Activated T-helper 1 cell treated with anti-CD3 and anti-CD28 coated beads, Interleukin-2, amount 50 U/mL, for 16 hours (primary cell): ENCODE measurements at regions not wholly inside any gene's neighbourhood (a gene's known extent, or its start where the extent isn't known, plus 50 kb on each side); places are given as distances from the start of the nearest gene placed in this dataset.

Source experiments
- DNase-seq, 2 donors: peaks; one replicate each; pipeline ENCODE4 v3.0.0-alpha.2; 2020; ENCODE audit warnings: low read depth in 1 of 2, low spot score in 1 of 2

DNA sequence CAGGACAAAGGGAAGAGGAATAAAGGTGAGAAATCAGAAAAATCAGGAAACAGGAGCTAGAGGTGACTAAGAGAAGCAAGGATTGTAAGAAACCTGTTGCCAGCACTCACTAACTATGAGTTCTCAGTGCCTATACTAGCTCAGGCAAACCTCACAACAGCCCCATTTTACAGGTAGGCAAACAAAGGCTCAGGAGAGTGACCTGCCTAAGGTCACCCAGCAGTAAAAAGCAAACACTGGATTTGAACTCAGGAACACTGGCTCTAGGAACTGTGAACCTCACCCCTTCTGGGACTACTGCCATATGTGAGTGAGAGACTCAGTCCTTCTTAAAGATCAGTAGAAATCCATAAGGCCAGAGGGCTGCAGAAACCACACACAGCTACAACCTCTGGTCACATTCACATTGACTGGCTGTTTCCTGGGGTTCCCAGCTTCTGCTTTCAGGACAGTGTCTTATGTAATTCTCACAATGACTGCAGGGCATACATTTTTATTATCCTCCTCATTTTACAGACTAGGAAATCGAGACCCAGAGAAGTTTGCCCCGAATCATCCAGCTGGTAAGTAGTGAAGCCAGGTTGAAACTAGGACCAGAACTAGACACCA lies 80.7 kb upstream of the MAFB start:
- no peak for DNase-seq

DNA sequence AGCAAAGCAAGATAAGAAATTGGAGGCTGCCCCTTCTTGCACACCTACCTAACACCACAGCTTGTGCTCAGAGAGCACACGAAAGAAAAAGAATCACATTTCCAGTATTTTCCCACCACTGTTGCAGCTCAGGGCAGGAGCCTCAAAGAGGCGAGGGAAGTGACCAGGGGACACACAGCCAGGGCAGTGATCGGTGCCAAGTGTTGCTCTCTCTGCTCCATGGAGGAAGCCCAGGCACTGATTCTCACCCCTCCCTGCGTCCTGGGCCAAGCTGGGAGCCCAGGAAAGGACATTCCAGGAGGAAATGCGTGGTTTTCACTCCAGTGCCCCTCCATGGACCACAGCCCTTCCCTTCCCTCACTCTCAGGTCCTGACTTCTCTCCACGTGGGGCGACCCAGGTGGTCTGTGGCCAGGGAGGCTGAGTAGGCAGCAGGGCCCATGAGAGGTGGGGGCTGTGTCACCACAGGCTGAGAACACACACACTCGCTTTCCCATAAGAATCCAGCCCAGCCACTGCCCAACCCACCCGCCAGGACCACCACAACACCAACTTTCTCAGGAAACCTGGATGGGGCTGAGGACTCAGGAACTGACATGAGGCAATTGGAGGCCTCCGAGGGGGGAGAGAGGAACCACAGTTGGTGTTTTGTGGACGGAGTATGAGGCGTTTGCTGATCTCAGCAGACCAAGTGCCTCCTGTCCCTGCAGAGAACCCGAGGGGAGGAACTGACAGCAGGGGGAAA lies 81.7 kb upstream of the MAFB start:
- no peak for DNase-seq

DNA sequence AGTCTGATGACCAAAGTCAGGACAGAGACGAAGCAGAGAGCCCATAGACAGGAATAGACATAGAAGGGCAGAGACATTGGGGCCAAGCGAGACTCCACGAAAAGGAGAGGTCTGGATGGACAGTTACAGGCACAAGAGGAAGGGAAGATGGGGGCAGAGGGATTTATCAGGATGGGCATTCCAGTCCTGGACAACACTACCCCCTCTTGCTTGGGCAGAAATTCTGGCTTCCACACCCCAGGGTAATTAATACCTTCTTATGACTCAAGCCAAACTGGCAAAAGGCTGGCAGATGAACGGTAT lies 82.2 kb upstream of the MAFB start:
- DNase-seq = no peak

DNA sequence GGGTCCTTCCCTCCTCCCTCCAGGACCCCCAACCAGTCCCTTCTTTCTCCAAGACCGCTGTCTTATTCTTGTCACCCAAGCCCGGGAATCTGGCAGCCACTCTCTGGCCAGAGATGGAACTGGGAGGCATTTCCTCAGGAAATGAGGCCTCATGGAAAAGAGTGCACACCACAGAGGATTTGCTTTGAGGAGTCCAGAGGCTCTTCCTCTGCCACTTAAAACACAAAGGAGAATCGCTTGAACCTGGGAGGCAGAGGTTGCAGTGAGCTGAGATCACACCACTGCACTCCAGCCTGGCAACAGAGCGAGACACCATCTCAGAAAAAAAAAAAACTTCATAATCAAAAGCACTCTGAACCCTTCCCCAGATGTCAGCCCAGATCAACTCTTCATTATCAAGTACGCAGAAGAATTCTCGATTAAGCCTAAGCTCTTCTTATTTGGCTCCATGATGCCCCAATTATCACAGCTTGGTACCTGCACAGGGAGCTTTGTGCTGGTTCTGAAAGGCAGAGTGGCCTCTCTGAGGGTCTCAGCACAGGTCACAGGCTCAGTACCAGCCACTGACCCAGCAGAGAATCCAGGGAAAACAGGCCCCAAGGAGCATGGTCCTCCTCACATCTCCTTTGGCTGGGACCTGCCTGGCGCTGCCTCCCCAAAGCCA lies 82.9 kb upstream of the MAFB start:
- DNase-seq = no peak

DNA sequence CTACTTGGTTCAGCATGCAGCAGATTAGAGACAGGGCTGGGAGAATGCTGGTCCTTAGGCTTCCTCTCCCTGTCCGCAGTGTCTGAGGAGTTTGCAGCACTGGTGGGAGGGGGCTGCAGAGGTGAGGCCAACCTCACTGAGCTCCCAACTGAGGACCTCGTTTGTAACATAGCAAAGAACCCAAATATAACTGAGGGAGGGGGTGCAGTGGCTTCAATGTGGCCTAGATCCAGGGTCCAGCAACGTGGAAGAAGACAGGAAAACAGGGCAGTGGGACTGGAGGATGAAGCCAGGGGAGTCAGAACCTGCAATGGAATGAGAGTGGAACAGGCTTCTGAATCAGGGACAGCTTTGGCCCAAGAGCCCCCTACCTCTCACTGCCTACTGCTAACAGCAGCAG lies 84.3 kb upstream of the MAFB start:
- DNase-seq = no peak

DNA sequence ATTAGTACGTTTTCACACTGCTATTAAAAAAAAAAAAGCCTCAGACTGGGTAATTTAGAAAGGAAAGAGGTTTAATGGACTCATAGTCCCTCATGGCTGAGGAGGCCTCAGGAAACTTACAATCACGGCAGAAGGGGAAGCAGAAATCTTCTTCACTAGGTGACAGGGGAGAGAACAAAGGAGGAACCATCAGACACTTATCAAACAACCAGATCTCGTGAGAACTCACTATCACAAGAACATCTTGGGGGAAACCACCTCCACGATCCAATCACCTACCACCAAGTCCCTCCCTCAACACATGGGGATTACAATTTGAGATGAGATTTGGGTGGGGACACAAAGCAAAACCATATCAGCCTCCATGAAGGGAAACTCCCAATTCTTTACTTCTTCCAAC lies 85.2 kb upstream of the MAFB start:
- DNase-seq = no peak

DNA sequence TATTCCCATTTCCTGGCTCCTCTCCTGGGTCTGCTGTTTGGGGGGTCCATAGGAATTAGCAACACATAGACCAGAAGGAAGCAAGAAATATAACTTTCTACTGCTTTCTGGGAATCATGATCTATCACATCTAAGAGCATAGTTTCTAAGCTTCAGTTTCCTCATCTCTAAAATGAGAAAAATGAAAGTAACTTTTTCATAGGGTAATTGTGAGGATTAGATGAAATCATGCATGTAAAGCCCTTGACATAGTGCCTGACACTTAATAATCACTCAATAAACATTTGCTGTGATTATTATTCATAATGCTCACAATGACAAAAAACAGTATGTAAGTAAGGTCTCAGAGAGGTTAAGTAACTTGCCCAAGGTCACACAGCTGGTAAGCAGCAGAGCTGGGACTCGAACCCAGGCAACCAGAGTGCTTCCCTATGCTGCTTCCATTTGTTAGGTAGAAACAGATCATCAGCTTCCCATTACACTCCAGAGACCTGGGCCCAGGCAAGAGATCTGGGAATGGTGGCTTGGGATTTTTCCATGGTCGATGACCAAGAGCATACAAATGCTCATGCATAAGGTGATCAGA lies 86.6 kb upstream of the MAFB start:
- no peak for DNase-seq

DNA sequence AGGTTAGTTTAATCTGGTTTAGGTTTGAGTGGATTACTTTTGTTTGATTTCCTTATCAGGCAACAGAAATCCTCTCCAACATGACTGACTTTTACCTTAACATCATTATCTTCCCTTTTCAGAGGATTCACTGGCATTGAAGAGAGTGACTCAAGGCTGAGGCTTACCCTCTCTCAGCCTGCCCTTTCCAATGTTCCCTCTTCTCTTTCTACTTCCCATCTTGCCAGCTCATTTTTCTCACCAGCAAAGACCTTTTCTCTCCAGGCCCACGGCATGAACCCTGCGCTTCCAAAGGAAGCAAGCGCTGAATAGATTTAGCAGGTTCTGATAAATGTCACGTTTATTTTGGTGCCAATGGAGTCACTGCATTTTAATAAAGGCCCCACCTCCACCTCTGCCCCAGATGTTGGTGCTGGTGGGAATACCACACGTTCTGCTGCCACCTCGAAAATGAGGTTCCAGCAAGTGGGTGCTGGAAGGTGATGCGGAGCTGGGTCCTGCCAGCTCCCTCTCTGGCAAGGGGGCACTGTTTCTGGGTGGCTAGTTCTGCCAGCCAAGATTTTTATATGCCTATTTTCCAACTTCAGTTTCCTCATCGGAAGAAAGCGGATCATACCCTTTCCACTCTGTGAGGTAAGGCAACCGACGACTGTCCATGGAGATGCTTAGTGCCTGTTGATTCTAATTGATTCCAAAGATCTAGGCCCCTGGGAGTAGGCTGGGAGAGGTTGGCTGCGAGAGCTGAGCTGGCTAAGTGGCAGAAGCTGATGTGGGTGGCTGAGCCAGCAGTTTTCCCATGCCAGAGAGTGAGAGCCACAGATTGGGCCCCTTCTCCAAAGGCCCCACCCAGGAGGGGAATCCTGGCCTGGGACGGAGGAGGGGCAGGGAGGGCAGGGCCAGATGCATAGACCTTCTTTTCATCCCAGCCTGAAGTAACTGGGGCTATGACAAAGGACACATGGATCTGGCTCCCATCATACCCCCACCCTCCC lies 87.7 kb upstream of the MAFB start:
- no peak for DNase-seq

DNA sequence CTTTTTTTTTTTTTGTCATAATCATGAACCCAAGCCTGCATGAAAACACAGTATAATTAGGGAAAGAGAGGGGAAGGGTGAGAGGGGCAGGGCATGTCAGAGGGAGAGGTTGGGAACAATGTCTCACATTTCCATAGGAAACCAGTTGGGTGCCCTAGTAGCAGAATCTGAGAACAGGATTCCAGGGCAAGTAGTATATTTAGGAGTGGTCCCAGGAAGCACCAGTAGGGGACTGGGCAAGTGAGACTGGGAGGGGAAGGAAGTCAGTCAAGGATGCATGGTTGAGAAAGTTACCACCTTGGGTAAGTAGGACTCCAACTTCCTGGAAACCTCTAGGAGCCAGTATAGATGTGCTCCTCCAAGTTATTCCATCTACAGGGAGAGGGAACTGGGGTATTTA lies 88.6 kb upstream of the MAFB start:
- DNase-seq = no peak

DNA sequence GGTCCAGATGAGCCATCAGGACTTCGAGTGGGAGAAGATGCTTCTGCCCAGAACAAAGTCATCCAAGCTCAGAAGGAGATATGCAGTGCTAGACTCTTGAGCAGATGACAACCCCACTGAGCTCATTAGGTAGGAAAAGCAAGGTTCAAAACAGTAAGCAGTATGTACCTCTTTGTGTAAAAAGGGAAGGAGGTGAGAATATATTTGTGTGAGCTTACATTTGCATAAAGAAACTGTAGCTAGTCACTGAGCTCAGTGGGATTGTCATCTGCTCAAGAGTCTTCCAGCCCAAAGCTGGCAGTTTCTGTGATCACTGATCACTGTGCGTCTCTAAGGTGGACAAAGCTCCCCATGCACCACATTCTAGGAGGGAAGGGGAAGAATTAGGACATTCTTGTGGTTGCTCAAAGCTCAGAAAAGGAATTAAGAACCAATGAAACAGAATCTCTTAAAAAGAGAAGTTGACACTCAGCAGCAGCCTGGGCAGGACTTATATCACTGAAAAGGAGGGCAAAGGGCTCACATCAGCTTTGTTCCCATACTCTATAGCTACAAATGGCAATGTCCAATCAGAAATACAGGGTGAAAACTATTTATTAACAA lies 90.0 kb upstream of the MAFB start:
- DNase-seq = no peak

DNA sequence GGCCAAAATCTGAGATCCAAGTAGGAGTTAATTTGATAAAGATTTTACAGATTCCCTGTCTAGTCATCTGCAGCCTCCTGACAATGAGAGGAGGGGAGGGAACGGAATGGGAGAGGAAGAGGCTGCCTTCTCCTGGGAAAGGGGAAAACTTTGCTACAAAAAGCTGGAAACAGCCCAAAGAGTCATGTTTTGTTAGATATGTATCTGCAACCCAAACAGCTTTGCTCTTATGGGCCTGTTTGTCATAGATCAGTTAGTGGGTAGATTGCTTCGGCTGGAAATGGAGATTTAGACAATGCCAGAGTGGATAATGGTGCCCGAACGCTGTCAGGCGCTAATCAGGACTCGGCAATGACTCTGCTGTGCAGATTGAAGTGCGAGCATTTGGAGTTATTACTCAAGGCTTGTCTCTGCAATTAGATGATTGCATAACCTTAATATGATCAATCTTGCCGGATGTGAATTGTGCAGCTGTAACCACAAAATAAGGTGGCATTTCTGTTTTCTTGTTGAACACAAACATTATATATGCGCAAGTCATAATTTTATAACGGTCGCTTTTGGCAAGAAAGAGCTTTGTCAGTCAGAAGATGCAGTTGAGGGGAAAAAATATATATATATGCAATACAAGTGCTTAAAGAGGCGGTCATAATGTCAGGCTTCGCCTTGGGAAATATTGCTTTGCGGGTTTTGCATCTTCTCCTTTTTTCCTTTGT lies 92.4 kb upstream of the MAFB start:
- no peak for DNase-seq

DNA sequence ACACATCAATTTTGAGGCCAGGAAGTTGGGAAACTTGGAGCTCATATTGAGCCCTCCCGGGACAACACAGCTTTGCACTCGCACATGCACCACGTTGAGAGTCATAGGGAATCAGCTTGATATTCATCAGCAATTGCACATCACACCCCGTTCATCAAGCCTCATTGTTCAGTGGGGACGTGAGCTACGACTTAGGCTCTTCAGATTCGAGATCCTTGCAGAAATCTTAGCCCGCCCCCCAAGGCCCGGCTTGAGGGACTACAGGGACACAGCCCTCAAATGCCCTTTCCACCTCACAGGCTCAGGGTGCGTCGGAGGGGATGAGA lies 93.0 kb upstream of the MAFB start:
- no peak for DNase-seq

DNA sequence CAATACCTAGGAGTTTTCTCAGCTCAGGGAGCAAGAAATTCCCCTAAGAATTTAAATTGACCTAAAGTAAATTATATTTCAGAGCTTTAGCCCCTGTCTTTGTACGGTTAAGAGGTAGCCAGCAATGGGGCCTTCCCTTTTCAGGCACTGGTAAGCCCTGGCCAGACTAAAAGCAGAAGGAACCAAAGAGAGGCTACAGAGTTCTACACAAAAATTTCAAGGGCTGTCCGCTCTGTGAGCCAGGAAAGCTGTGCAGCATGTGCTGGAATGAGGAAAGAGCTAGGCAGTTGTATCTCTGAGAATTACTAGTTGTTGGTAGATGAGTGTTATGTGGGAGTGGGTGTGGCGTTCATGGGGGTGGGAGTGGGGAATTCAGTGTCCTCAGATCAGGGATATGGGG lies 96.3 kb upstream of the MAFB start:
- no peak for DNase-seq

DNA sequence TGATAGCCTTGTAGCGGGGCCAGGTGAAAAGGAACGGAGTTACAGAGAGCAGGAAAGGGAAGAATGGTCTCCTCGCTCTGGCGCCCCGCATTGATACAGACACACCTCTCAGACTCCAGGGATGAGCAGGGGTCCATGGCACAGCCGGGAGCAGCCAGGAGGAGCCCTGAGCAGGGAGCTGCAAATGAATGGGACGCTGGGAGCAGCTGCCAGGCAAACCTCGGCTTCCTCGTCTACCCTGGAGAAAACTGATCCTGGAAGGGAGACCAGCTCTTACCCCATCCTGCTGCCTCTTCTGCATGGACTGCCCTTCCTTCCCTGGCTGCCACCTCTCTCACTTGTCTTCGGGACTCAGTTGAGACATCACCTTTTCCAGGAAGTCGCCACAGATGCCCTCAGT lies 97.3 kb upstream of the MAFB start:
- no peak for DNase-seq

DNA sequence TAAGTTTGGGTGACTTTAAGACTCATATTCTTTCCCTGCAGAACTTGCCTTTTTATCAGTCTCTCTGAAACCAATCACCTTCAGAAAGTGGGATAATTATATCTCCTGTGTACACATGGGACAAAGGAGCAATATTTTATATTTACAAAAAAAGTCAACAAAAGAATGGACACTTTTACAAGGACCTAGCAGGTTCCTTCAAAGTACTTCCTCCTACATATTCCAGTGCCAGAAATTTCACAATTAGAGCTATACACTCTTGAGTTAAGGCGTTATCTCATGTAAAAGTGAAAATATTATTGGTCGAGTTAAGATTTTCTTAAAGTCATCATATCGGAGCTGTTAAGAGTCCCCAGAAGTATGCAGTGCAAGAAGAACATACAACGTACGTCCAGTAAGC lies 98.9 kb upstream of the MAFB start:
- no peak for DNase-seq

DNA sequence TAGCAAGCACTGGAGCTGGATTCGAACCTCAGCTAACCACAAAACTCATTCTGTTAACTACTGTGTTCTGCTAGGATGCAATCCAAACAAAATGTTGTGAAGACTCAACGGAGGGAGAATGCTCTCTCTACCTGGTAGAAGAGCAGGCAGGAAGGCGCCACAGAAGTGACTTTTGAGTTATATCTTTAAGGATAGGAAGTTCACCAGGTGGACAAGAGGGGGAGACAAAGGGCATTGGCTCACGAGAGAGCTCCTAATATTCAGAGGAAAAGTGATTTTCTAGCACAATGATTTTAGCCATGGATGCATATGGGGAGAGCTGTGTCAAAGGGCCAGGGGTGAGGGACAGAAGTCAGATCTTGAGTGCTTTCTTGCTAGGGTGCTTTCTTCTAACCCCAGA lies 108.4 kb upstream of the MAFB start:
- no peak for DNase-seq

DNA sequence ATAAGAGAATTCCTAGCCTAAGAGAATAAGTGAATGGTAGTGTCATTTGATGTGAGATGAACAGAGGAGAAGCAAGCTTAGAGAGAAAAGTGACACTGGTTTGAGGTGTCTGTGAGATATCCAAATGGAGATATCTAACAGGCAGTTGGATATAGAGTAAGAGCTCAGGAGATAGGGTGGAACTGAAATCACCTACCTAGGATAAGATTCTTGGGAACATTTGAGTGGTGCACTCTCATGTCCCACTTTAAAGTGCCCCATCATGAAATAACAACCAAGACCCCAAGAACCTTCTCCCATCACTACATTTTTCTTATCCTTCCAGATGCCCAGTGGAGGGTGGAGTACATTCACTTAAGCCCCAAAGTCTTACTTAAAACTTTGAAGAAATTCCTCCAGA lies 109.0 kb upstream of the MAFB start:
- no peak for DNase-seq

DNA sequence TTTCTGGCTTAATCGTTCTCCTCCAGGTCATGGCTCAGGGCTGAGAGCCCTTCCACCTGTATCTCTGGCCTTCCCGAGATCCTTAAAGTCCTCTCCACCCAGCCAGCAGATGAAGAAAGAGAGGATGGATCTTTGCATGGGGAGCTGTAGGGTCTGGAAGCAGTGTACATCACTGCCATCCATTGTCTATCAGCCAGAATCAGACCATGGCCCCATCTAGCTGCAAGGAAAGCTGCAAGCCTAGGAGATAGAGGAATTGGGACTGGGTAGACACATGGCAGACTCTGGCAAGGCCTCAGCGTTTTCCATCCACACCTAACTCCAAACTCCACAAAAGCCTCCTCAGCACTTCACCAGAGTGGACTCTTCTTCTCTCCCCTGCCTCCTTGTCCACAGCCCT lies 113.8 kb upstream of the MAFB start:
- no peak for DNase-seq

DNA sequence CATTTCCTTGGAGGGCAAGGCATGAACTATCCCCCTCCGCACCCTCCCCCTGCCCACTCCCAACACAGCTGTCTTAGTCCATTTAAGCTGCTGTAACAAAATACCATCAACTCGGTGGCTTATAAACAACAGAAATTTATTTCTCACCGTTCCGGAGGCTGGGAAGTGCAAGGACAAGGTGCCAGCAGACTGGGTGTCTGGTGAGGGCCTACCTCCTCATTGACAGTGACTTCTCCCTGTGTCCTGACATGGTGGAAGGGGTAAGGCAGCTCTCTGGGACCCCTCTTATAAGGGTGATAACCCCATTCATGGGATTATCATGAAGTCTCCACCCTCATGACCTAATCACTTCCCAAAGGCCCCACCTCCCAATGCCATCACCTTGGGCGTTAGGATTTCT lies 114.3 kb upstream of the MAFB start:
- no peak for DNase-seq

DNA sequence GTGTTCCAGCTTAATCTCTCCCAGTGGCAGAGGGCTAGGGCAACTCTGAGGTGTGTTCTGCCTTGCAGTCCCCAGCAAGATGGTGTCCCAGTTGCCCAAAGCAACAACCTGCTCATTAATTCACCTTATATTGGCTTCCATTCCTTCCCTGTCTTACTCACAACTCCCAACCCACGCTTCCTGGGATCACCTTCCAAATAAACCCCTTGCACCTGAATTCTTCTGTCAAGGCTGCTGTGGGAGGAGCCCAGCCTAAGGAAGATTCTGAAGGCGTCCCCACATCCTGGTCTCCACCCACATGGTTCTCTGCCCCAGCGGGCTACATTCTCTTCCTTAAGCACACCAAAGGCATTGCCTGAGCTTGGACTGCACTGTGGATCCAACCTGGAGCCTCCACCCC lies 116.6 kb upstream of the MAFB start:
- no peak for DNase-seq
